LNCAP (cell line): ENCODE measurements at regions not wholly inside any gene's neighbourhood (a gene's known extent, or its start where the extent isn't known, plus 50 kb on each side); places are given as distances from the start of the nearest gene placed in this dataset.

Experiments
- TF ChIP-seq, protein P1 (sequence below): fragments of 450-650 bp; IDR thresholded peaks from 2 replicates; pipeline ENCODE4 v1.5.1; 2017; ENCODE audit warnings: mild to moderate bottlenecking

DNA sequence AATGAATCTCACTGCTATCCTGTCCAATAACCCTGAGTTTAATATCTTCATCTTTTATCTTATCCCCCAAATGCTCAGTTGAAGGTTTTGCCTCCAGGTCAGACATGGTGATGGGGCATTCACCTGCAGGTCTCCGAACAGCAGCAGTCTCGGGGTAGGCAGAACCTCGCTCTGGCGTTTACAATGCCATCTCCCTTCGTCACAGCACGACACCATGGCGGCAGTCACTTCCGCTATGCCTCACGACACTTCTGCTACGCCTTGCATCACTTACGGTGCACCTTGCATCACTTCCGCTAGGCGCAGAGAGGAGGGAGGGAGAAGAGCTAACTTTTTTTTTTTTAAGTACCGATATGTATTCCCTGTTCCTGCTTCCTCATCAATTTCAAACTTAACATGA lies 194.9 kb downstream of the BCAS1 start:
- TF ChIP-seq, protein P1, sequence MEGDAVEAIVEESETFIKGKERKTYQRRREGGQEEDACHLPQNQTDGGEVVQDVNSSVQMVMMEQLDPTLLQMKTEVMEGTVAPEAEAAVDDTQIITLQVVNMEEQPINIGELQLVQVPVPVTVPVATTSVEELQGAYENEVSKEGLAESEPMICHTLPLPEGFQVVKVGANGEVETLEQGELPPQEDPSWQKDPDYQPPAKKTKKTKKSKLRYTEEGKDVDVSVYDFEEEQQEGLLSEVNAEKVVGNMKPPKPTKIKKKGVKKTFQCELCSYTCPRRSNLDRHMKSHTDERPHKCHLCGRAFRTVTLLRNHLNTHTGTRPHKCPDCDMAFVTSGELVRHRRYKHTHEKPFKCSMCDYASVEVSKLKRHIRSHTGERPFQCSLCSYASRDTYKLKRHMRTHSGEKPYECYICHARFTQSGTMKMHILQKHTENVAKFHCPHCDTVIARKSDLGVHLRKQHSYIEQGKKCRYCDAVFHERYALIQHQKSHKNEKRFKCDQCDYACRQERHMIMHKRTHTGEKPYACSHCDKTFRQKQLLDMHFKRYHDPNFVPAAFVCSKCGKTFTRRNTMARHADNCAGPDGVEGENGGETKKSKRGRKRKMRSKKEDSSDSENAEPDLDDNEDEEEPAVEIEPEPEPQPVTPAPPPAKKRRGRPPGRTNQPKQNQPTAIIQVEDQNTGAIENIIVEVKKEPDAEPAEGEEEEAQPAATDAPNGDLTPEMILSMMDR: no peak

DNA sequence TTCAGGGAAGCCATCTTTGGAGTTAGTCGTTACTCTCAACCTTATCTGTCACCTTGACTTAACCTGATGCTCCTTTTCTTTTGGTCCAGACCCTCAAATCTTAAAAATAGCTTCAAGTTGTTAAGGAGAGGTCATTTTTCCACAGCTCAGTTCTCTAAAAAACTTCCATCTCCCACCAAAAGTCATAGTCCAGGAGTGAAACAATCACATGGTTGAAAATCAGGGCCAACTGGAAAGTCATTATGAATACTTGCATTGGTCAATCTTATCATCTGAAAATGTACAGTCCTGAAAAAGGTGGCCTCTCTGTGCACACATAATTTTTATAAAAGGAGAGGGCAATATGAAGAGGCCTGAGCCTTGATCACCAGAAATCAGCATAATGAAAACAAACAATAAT lies 195.7 kb downstream of the BCAS1 start:
- TF ChIP-seq, protein P1: no peak

DNA sequence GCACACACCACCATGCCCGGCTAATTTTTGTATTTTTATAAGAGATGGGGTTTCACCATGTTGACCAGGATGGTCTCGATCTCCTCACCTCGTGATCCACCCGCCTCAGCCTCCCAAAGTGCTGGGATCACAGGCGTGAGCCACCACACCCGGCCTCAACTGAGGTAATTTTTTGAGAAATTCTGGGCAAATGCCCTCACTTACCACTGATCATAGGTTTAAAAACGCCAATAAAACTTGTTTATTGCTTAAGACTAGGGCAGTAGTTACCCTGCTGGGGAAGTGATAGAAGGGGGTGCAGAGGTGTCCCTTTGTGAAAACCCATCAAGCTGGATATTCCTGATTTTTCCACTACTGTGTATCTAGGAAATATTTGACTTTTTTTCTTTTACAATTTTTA lies 196.3 kb downstream of the BCAS1 start:
- TF ChIP-seq, protein P1: no peak

DNA sequence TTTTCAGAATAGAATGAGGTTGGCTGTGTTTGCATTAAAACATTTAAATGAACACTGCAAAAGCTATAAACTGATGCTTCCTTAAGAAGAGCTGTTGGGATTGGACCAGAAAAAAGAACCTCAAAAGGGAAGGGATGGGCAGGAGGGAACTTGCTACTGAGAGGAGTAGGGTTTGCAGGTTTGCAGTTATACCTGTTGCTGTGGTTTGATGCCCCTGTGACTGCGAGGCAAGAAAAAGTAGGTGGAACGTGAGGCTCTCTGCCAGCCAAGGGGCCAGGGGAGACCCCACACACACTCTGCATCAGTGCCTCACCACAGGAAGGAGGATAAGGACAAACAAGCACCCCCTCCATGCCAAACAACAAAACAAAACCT lies 197.2 kb downstream of the BCAS1 start:
- TF ChIP-seq, protein P1: no peak

DNA sequence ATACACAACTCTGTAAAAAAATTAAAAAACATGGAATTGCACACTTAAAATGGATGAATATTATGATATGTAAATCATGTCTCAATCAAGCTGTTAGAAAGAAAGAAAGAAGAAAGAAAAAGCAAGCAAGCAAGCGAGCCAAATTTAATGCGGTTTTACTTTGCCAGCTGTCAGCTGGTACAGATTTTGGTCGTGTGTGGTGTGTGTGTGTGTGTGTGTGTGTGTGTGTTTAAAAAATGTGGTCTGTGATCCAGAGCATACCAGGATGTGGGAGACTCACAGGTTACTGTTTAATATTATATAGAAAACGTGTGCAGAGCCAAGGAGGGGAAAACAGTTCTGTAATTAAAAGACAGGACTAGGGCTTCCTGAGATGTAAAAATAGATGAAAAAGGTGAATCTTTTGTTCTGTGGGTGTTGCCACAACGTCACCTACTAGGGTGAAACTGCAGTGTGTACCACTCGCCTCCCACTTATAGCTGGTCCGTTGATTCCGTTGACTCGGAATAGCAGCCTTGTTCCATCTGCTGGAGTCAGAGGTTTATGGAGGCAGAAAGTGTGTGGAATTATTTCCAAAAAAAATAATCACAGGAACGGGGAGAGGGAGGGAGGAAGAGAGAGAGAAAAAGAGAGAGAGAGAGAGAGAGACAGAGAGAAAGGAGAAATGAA lies 197.7 kb downstream of the BCAS1 start:
- TF ChIP-seq, protein P1: no peak

DNA sequence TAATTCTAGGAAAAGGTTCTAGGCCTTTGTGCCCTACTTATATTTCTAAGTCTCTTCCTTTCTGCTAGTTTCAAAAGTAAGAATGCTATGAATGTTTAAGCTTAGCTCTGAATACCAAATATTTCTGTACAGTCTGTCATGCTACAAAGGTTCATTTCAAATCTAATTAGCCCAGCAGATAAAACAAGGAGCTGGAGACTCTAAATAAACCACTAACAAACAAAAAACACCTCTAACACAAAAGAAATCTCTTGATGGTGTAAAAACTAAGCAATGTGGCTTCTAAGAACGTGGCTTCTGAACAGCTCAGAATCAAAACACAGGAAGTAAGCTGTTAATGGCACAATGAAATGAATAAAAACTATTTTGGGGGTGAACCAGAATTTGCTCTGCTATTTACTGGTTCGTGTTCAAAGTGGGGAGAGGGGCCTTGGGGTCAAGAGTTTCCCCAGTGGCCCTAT lies 198.3 kb downstream of the BCAS1 start:
- TF ChIP-seq, protein P1: no peak

DNA sequence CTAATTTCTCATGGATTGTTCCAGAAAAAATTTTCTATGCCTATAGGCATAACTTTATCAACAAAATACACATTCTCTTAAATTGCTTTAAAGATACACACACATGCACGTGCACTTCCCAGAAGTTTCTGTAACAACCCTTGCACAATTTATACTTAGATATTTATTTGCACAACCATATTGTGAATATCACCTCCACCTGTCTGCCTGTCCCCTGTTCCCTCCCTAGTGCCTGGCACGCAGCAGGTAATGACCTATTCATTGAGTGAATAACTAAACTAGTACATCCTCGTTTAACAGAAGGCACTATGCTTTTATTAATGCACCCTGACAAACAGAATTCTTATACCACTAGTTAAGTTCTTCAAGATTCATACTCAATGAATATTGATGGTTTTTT lies 198.9 kb downstream of the BCAS1 start:
- TF ChIP-seq, protein P1: no peak
